Endothelial cell of umbilical vein (primary cell): ENCODE measurements at regions not wholly inside any gene's neighbourhood (a gene's known extent, or its start where the extent isn't known, plus 50 kb on each side); places are given as distances from the start of the nearest gene placed in this dataset.

Experiments used
- BruUV-seq: library from RNA; stranded (reverse); fragments of 400-500 nt; replicated peaks from 2 replicates; lab custom pipeline; 2021; lab: Mats Ljungman, UMichigan
- CTCF ChIA-PET: fragments of 300-600, 350-600 bp; sonication (Branson Sonifier 250); formaldehyde crosslinking; loops from one replicate; lab custom pipeline; 2021; ENCODE audit warnings: antibody characterized with exemption, inconsistent platforms; lab: Charles Lee
- POLR2A ChIA-PET: fragments of 300-600, 350-600 bp; sonication (Branson Sonifier 250); formaldehyde crosslinking; loops from one replicate; lab custom pipeline; 2021; ENCODE audit warnings: antibody characterized with exemption, inconsistent platforms; lab: Charles Lee
- DNase-seq: peaks from one replicate; pipeline ENCODE4 v3.0.0-alpha.2; 2011; ENCODE audit warnings: low read depth, low spot score
- FAIRE-seq: peaks from 2 replicates; lab custom pipeline; 2011; peaks lifted over from hg19 to GRCh38; lab: Jason Lieb, UNC
- H2AFZ ChIP-seq: 2 replicates; pipeline ENCODE4 v1.6.0; 2012; ENCODE audit warnings: low read depth, low read length, control low read depth, inconsistent platforms
- H3K27ac ChIP-seq: 2 replicates; pipeline ENCODE4 v1.5.1; 2011; ENCODE audit warnings: low read depth, mild to moderate bottlenecking, control low read depth, low read length, moderate library complexity; ENCODE audit not compliant: insufficient read depth
- H3K27me3 ChIP-seq, 2 experiments: 2 replicates each; pipeline versions ENCODE4 v1.6.0 to v1.6.1; 2011; ENCODE audit warnings: low read length in 2 of 2, mixed read lengths in 1 of 2; ENCODE audit not compliant: control insufficient read depth in 2 of 2, insufficient read depth in 2 of 2
- H3K36me3 ChIP-seq, 2 experiments: 2 replicates in 1 of 2; 3 replicates in 1 of 2; pipeline ENCODE4 v1.5.1; 2011; ENCODE audit warnings: low read length in 2 of 2, mild to moderate bottlenecking in 1 of 2, moderate library complexity in 1 of 2; ENCODE audit not compliant: control insufficient read depth in 2 of 2, insufficient read depth in 2 of 2; ENCODE audit errors: extremely low read depth in 1 of 2
- H3K4me1 ChIP-seq: 3 replicates; pipeline ENCODE4 v1.5.1; 2011; ENCODE audit warnings: mild to moderate bottlenecking, low read length; ENCODE audit not compliant: control insufficient read depth, insufficient read depth; ENCODE audit errors: extremely low read depth
- H3K4me2 ChIP-seq: 2 replicates; pipeline ENCODE4 v1.6.1; 2011; ENCODE audit warnings: low read length, control low read depth, mixed read lengths; ENCODE audit not compliant: insufficient read depth
- H3K4me3 ChIP-seq, 3 experiments: fragments of 200-600 bp in 1 of 3; sonication (generic), shearing (Covaris generic) in 1 of 3; replicated peaks in 1 of 3; 2 replicates each; pipeline ENCODE4 v1.5.1; 2011 to 2016; ENCODE audit warnings: control low read depth in 3 of 3, low read length in 3 of 3, mild to moderate bottlenecking in 2 of 3, inconsistent platforms in 1 of 3, low read depth in 1 of 3, moderate library complexity in 1 of 3; ENCODE audit not compliant: insufficient read depth in 1 of 3
- H3K79me2 ChIP-seq: 2 replicates; pipeline ENCODE4 v1.6.0; 2012; ENCODE audit warnings: low read length, inconsistent platforms; ENCODE audit not compliant: control insufficient read depth, insufficient read depth
- H3K9ac ChIP-seq: replicated peaks from 2 replicates; pipeline ENCODE3; 2011; ENCODE audit warnings: low read length, control low read depth; ENCODE audit not compliant: insufficient read depth; ENCODE audit errors: extremely low read depth
- H3K9me1 ChIP-seq: replicated peaks from 3 replicates; pipeline ENCODE4 v1.6.0; 2011; ENCODE audit warnings: mild to moderate bottlenecking, low read length; ENCODE audit not compliant: control insufficient read depth, insufficient read depth; ENCODE audit errors: extremely low read depth
- H3K9me3 ChIP-seq: replicated peaks from 2 replicates; pipeline ENCODE4 v1.5.1; 2012; ENCODE audit warnings: low read length, inconsistent platforms; ENCODE audit not compliant: control insufficient read depth, insufficient read depth
- H4K20me1 ChIP-seq: replicated peaks from 2 replicates; pipeline ENCODE3; 2011; ENCODE audit warnings: mild to moderate bottlenecking, low read length; ENCODE audit not compliant: control insufficient read depth, insufficient read depth; ENCODE audit errors: extremely low read depth
- CTCF ChIP-seq, 2 donors: IDR thresholded peaks; 1 replicate in 1 of 2; 2 replicates in 1 of 2; pipeline ENCODE4 v1.5.1; 2011; ENCODE audit warnings: low read length in 2 of 2, mild to moderate bottlenecking in 2 of 2, moderate library complexity in 2 of 2, control low read depth in 1 of 2, inconsistent platforms in 1 of 2, low read depth in 1 of 2; ENCODE audit not compliant: insufficient read depth in 1 of 2; ENCODE audit errors: extremely low read depth in 1 of 2
- EZH2 ChIP-seq: IDR thresholded peaks from 2 replicates; pipeline ENCODE4 v1.6.1; 2012; ENCODE audit warnings: borderline replicate concordance, low read depth, mild to moderate bottlenecking, moderate library complexity, low read length, inconsistent platforms; ENCODE audit not compliant: severe bottlenecking
- FOS ChIP-seq: IDR thresholded peaks from 2 replicates; pipeline ENCODE4 v1.6.1; 2011; ENCODE audit warnings: mild to moderate bottlenecking, low read length, moderate library complexity, borderline replicate concordance; ENCODE audit not compliant: insufficient read depth
- GATA2 ChIP-seq: IDR thresholded peaks from 2 replicates; pipeline ENCODE4 v1.7.0; 2011; ENCODE audit warnings: low read depth, mild to moderate bottlenecking, moderate library complexity, mixed read lengths, low read length; ENCODE audit not compliant: insufficient read length, insufficient read depth
- JUN ChIP-seq: IDR thresholded peaks from 2 replicates; pipeline ENCODE4 v1.6.1; 2011; ENCODE audit warnings: borderline replicate concordance, low read depth; ENCODE audit not compliant: insufficient read length, insufficient read depth
- MAX ChIP-seq: IDR thresholded peaks from 2 replicates; pipeline ENCODE4 v1.6.1; 2011; ENCODE audit not compliant: insufficient read depth, insufficient read length
- MYC ChIP-seq: IDR thresholded peaks from one replicate; pipeline ENCODE4 v1.6.1; 2011; ENCODE audit warnings: mild to moderate bottlenecking, low read depth, low read length
- POLR2A ChIP-seq: IDR thresholded peaks from 2 replicates; pipeline ENCODE4 v1.6.1; 2012; ENCODE audit warnings: low read depth, mild to moderate bottlenecking, control low read depth, low read length
- POLR2AphosphoS5 ChIP-seq: IDR thresholded peaks from 2 replicates; pipeline ENCODE4 v1.6.1; 2012; ENCODE audit warnings: low read depth, mild to moderate bottlenecking, control low read depth, low read length, moderate library complexity; ENCODE audit not compliant: insufficient read depth
- dilution Hi-C: fragments of 300-500 bp; cut with MboI; formaldehyde crosslinking; loops from one replicate; pipeline ENCODE4 v1.15.0; 2019; ENCODE audit warnings: low sequenced_read_pairs; ENCODE audit not compliant: extremely low pct_ligation_motif_present
- intact Hi-C: fragments of 100-400 bp; cut with micrococcal nuclease; formaldehyde crosslinking; loops from one replicate; pipeline ENCODE4 v1.10.0; 2022

DNA sequence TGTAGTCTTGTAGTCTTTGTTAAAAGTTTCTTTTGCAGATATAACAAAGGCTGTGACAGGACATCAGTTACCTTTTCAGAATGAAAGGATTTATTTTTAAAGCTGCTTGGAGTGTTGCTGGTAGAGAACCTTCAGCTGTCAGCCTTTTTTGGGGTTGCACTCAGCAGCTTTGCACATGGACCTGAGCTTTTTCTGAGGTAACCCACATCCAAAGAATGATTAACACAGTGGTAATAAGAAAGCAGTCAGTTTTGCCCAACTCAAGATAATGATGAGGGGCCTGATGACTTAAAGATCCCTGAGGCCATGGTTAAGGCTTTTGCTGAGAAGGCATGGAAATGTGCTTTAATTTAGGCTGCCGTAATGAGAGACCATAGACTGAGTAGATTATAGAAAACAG is 1042.7 kb downstream of the PLOD2 start:
- no peak overlapping the region for H3K4me3 ChIP-seq
- H3K79me2 ChIP-seq: no peaks in the 10 kb centered on the region
- BruUV-seq: no TSS peak
- TF ChIP-seq JUN (no peak), POLR2AphosphoS5 (no peak), CTCF (IDR thresholded peaks at IDR 0.05; ENCODE audit: extremely low read depth in 1 of 2, insufficient read depth in 1 of 2, low read depth in 1 of 2, low read length in 2 of 2) (no peak), MYC (no peak), FOS (no peak), POLR2A (no peak), MAX (no peak), GATA2 (no peak), EZH2 (no peak)
- H3K36me3 ChIP-seq: no peaks in the 10 kb centered on the region
- H3K27me3 ChIP-seq: no peaks in the 10 kb centered on the region
- DNase-seq (no peak), FAIRE-seq (no peak)
- CTCF ChIA-PET: interaction anchor here (0.7 to 1.4 kb wide), 3 partner anchors 9 to 650 kb away, joined by 3 to 5 read pairs (median 5); no protein-coding TSS in a partner anchor
- no peak overlapping the region for H3K4me2 ChIP-seq
- H3K9me1 ChIP-seq: no peaks in the 10 kb centered on the region
- H3K9me3 ChIP-seq: no peaks in the 10 kb centered on the region
- H2AFZ ChIP-seq: no peak overlapping the region
- no peaks in the 10 kb centered on the region for H4K20me1 ChIP-seq
- intact Hi-C loops: no loop called here
- no peak overlapping the region for H3K27ac ChIP-seq
- POLR2A ChIA-PET: no interaction called here
- dilution Hi-C loops: no loop called here
- H3K4me1 ChIP-seq: no peaks in the 10 kb centered on the region
- no peak overlapping the region for H3K9ac ChIP-seq
